ENCODE measurements at regions not wholly inside any gene's neighbourhood (a gene's known extent, or its start where the extent isn't known, plus 50 kb on each side); places are given as distances from the start of the nearest gene placed in this dataset.
A peak's percentile ranks its signal among the peaks of the same experiment; 100 is the strongest.

- no peak overlapping the region for H3K4me3 ChIP-seq (ENCODE audit: low read depth, low read length)
- no peak for DNase-seq (ENCODE audit: low read depth)
- no peak for TF ChIP-seq CTCF (conservative IDR thresholded peaks at IDR 0.05; ENCODE audit: low read depth, low read length)
These were observed 550.1 kb upstream of the CDH18 start for GRCh38 chr5:20537911-20538703.

- no peak for DNase-seq (ENCODE audit: low read depth)
- H3K4me3 ChIP-seq (ENCODE audit: low read depth, low read length) = no peak overlapping the region
- no peak for TF ChIP-seq CTCF (conservative IDR thresholded peaks at IDR 0.05; ENCODE audit: low read depth, low read length)
These were observed 548.8 kb upstream of the CDH18 start for GRCh38 chr5:20536813-20537212.

GRCh38 chr5:20536341-20536740 lies 548.3 kb upstream of the CDH18 start:
- H3K4me3 ChIP-seq (ENCODE audit: low read depth, low read length) = no peak overlapping the region
- no peak for TF ChIP-seq CTCF (conservative IDR thresholded peaks at IDR 0.05; ENCODE audit: low read depth, low read length)
- DNase-seq (ENCODE audit: low read depth) = no peak

- no peak for TF ChIP-seq CTCF (conservative IDR thresholded peaks at IDR 0.05; ENCODE audit: low read depth, low read length)
- peak; percentile 4 for DNase-seq (ENCODE audit: low read depth)
- no peak overlapping the region for H3K4me3 ChIP-seq (ENCODE audit: low read depth, low read length)
These were observed 540.5 kb upstream of the CDH18 start for GRCh38 chr5:20528471-20528870.

DNA sequence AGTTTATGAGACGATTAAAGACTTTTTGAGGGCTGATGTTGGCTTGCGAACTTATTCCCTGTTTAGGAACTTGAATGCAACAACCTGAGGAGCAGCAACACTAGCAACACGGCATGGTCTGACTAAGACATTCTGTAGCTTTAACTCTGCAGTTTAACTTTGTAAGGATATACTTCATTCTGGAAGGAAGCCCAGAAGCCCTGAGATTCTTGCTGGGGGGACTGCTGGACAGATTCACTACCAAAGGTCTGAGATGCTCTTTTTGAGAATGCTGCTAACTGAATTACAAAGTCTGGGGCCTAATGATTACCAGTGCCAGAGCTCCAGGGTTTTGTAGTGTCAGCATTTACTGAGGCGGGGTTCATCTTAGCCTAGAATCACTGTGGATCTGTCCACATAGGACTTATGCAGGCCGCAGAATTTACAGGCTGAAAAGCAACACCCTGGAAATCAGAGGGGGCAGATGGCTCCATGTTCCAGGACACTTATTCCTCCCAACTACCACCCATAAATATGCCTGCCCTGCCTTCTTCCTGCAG lies 537.1 kb upstream of the CDH18 start:
- H3K4me3 ChIP-seq (ENCODE audit: low read depth, low read length) = no peak overlapping the region
- no peak for TF ChIP-seq CTCF (conservative IDR thresholded peaks at IDR 0.05; ENCODE audit: low read depth, low read length)
- peak; percentile 61 for DNase-seq (ENCODE audit: low read depth)

- no peak for DNase-seq (ENCODE audit: low read depth)
- H3K4me3 ChIP-seq (ENCODE audit: low read depth, low read length) = no peak overlapping the region
- no peak for TF ChIP-seq CTCF (conservative IDR thresholded peaks at IDR 0.05; ENCODE audit: low read depth, low read length)
These were observed 535.0 kb upstream of the CDH18 start for GRCh38 chr5:20522905-20523482.

Data from choroid plexus epithelial cell (primary cell).